IPS-20b (cell line): ENCODE measurements at regions not wholly inside any gene's neighbourhood (a gene's known extent, or its start where the extent isn't known, plus 50 kb on each side); places are given as distances from the start of the nearest gene placed in this dataset.
A peak's percentile ranks its signal among the peaks of the same experiment; 100 is the strongest.

Experiments used
- H3K27ac ChIP-seq: one replicate; pipeline ENCODE4 v1.5.1; 2013; ENCODE audit warnings: low read length
- H3K27me3 ChIP-seq: 2 replicates; pipeline ENCODE4 v1.6.1; 2013; ENCODE audit warnings: mild to moderate bottlenecking, low read length, inconsistent platforms; ENCODE audit not compliant: insufficient read depth
- H3K36me3 ChIP-seq: 2 replicates; pipeline ENCODE4 v1.6.1; 2013; ENCODE audit warnings: low read depth, mild to moderate bottlenecking, inconsistent platforms, low read length, moderate library complexity; ENCODE audit not compliant: insufficient read depth
- H3K4me1 ChIP-seq: 2 replicates; pipeline ENCODE4 v1.6.1; 2013; ENCODE audit warnings: mild to moderate bottlenecking, control low read depth, inconsistent platforms, low read length, moderate library complexity; ENCODE audit not compliant: insufficient read depth
- H3K4me3 ChIP-seq: 2 replicates; pipeline ENCODE4 v1.5.1; 2013; ENCODE audit warnings: mild to moderate bottlenecking, low read length, inconsistent platforms
- H3K9ac ChIP-seq: 2 replicates; pipeline ENCODE4 v1.6.1; 2013; ENCODE audit warnings: low read depth, mild to moderate bottlenecking, inconsistent platforms, low read length, moderate library complexity
- H3K9me3 ChIP-seq: 2 replicates; pipeline ENCODE4 v1.6.1; 2013; ENCODE audit warnings: mild to moderate bottlenecking, low read depth, low read length, inconsistent platforms; ENCODE audit not compliant: insufficient read depth

- Histone ChIP-seq H3K9ac (no peak overlapping the region), H3K9me3 (no peaks in the 10 kb centered on the region), H3K4me1 (no peaks in the 10 kb centered on the region), H3K36me3 (no peaks in the 10 kb centered on the region), H3K27ac (no peak overlapping the region), H3K4me3 (no peak overlapping the region), H3K27me3 (no peaks in the 10 kb centered on the region)
These were observed 268.3 kb upstream of the PDZRN3 start for GRCh38 chr3:73893089-73893488.

GRCh38 chr3:73885862-73886261 lies 261.1 kb upstream of the PDZRN3 start:
- no peak overlapping the region for H3K9ac ChIP-seq
- H3K27ac ChIP-seq: no peak overlapping the region
- H3K36me3 ChIP-seq: no peaks in the 10 kb centered on the region
- H3K27me3 ChIP-seq: no peaks in the 10 kb centered on the region
- no peaks in the 10 kb centered on the region for H3K4me1 ChIP-seq
- H3K9me3 ChIP-seq: no peaks in the 10 kb centered on the region
- no peak overlapping the region for H3K4me3 ChIP-seq

- no peaks in the 10 kb centered on the region for H3K27me3 ChIP-seq
These were observed 259.6 kb upstream of the PDZRN3 start for GRCh38 chr3:73884361-73884760.

GRCh38 chr3:73883497-73883896 lies 258.8 kb upstream of the PDZRN3 start:
- no peak overlapping the region for H3K27ac ChIP-seq

More at GRCh38 chr3:73884361-73884760, 259.6 kb upstream of the PDZRN3 start:
- Histone ChIP-seq H3K9me3 (no peaks in the 10 kb centered on the region), H3K4me1 (no peaks in the 10 kb centered on the region), H3K27ac (no peak overlapping the region), H3K36me3 (no peaks in the 10 kb centered on the region), H3K9ac (no peak overlapping the region), H3K4me3 (no peak overlapping the region)

GRCh38 chr3:73874606-73875369 lies 250.0 kb upstream of the PDZRN3 start:
- Histone ChIP-seq H3K9ac (no peak overlapping the region), H3K4me1 (peaks cover 17% of the 10 kb centered on the region; the same call in 1 of the 2 replicates), H3K4me3 (no peak overlapping the region), H3K27ac (peak overlapping the region; percentile 83), H3K36me3 (no peaks in the 10 kb centered on the region), H3K9me3 (no peaks in the 10 kb centered on the region), H3K27me3 (no peaks in the 10 kb centered on the region)

More at GRCh38 chr3:73883497-73883896, 258.8 kb upstream of the PDZRN3 start:
- Histone ChIP-seq H3K36me3 (no peaks in the 10 kb centered on the region), H3K9me3 (no peaks in the 10 kb centered on the region), H3K4me1 (no peaks in the 10 kb centered on the region), H3K27me3 (no peaks in the 10 kb centered on the region), H3K4me3 (no peak overlapping the region), H3K9ac (no peak overlapping the region)

- H3K9me3 ChIP-seq: no peaks in the 10 kb centered on the region
- peaks cover 17% of the 10 kb centered on the region; the same call in 1 of the 2 replicates for H3K4me1 ChIP-seq
- no peak overlapping the region for H3K4me3 ChIP-seq
- H3K36me3 ChIP-seq: no peaks in the 10 kb centered on the region
- no peak overlapping the region for H3K9ac ChIP-seq
- H3K27ac ChIP-seq: peak overlapping the region; percentile 83
- no peaks in the 10 kb centered on the region for H3K27me3 ChIP-seq
These were observed 249.4 kb upstream of the PDZRN3 start for GRCh38 chr3:73874161-73874560.

GRCh38 chr3:73868688-73869315 lies 244.1 kb upstream of the PDZRN3 start:
- Histone ChIP-seq H3K4me1 (peaks cover 2% of the 10 kb centered on the region; the same call in 1 of the 2 replicates), H3K9me3 (no peaks in the 10 kb centered on the region; the same call in 1 of the 2 replicates), H3K4me3 (no peak overlapping the region), H3K27me3 (no peaks in the 10 kb centered on the region), H3K9ac (no peak overlapping the region), H3K27ac (no peak overlapping the region), H3K36me3 (no peaks in the 10 kb centered on the region)

- no peak overlapping the region for H3K4me3 ChIP-seq
- H3K27ac ChIP-seq: no peak overlapping the region
- H3K9me3 ChIP-seq: no peaks in the 10 kb centered on the region; the same call in 1 of the 2 replicates
- H3K36me3 ChIP-seq: no peaks in the 10 kb centered on the region
- no peaks in the 10 kb centered on the region; the same call in 1 of the 2 replicates for H3K4me1 ChIP-seq
- no peaks in the 10 kb centered on the region for H3K27me3 ChIP-seq
- no peak overlapping the region for H3K9ac ChIP-seq
These were observed 242.8 kb upstream of the PDZRN3 start for GRCh38 chr3:73867524-73867923.

- H3K9me3 ChIP-seq: no peaks in the 10 kb centered on the region; the same call in 1 of the 2 replicates
- no peak overlapping the region for H3K9ac ChIP-seq
- H3K27me3 ChIP-seq: no peaks in the 10 kb centered on the region
- H3K4me3 ChIP-seq: no peak overlapping the region
- H3K4me1 ChIP-seq: no peaks in the 10 kb centered on the region; the same call in 1 of the 2 replicates
- H3K36me3 ChIP-seq: no peaks in the 10 kb centered on the region
- no peak overlapping the region for H3K27ac ChIP-seq
These were observed 242.1 kb upstream of the PDZRN3 start for GRCh38 chr3:73866846-73867245.

- H3K4me1 ChIP-seq: no peaks in the 10 kb centered on the region; the same call in 1 of the 2 replicates
- H3K9me3 ChIP-seq: no peaks in the 10 kb centered on the region; the same call in 1 of the 2 replicates
- no peaks in the 10 kb centered on the region for H3K27me3 ChIP-seq
- H3K36me3 ChIP-seq: no peaks in the 10 kb centered on the region
- no peak overlapping the region for H3K4me3 ChIP-seq
- H3K9ac ChIP-seq: no peak overlapping the region
- no peak overlapping the region for H3K27ac ChIP-seq
These were observed 238.9 kb upstream of the PDZRN3 start for GRCh38 chr3:73863546-73864079.

GRCh38 chr3:73855813-73856212 lies 231.1 kb upstream of the PDZRN3 start:
- no peak overlapping the region for H3K9ac ChIP-seq
- no peaks in the 10 kb centered on the region for H3K36me3 ChIP-seq
- H3K27ac ChIP-seq: no peak overlapping the region
- H3K4me1 ChIP-seq: no peaks in the 10 kb centered on the region
- H3K9me3 ChIP-seq: no peaks in the 10 kb centered on the region
- no peak overlapping the region for H3K4me3 ChIP-seq
- H3K27me3 ChIP-seq: no peaks in the 10 kb centered on the region
